ENCODE measurements at regions not wholly inside any gene's neighbourhood (a gene's known extent, or its start where the extent isn't known, plus 50 kb on each side); places are given as distances from the start of the nearest gene placed in this dataset.
A peak's percentile ranks its signal among the peaks of the same experiment; 100 is the strongest.
"Not testable (repeated sequence)": the region's sequence is repeated elsewhere in the genome, so short reads cannot be mapped to it uniquely, and the experiment has no call there.

GRCh38 chrX:80508083-80508482 lies 87.8 kb downstream of the TENT5D start:
- not testable (repeated sequence) for DNase-seq (ENCODE audit: low spot score)

GRCh38 chrX:80511969-80512760 lies 91.9 kb downstream of the TENT5D start:
- DNase-seq (ENCODE audit: low spot score): no peak

GRCh38 chrX:80512924-80513323 lies 92.7 kb downstream of the TENT5D start:
- no peak for DNase-seq (ENCODE audit: low spot score)

GRCh38 chrX:80513625-80514024 lies 93.4 kb downstream of the TENT5D start:
- DNase-seq (ENCODE audit: low spot score): no peak

GRCh38 chrX:80537096-80537495 lies 116.8 kb downstream of the TENT5D start:
- no peak for DNase-seq (ENCODE audit: low spot score)

GRCh38 chrX:80550722-80551121 lies 130.5 kb downstream of the TENT5D start:
- DNase-seq (ENCODE audit: low spot score): no peak

- DNase-seq (ENCODE audit: low spot score): no peak
Measured at GRCh38 chrX:80556148-80556547, 135.9 kb downstream of the TENT5D start.

GRCh38 chrX:80572636-80573035 lies 152.4 kb downstream of the TENT5D start:
- DNase-seq (ENCODE audit: low spot score): no peak

GRCh38 chrX:80573275-80573674 lies 153.0 kb downstream of the TENT5D start:
- DNase-seq (ENCODE audit: low spot score): no peak

- not testable (repeated sequence) for DNase-seq (ENCODE audit: low spot score)
Measured at GRCh38 chrX:80574486-80575086, 154.3 kb downstream of the TENT5D start.

- DNase-seq (ENCODE audit: low spot score): no peak
Measured at GRCh38 chrX:80576267-80576666, 156.0 kb downstream of the TENT5D start.

GRCh38 chrX:80576806-80577533 lies 156.7 kb downstream of the TENT5D start:
- DNase-seq (ENCODE audit: low spot score): no peak

- DNase-seq (ENCODE audit: low spot score): peak; percentile 36
Measured at GRCh38 chrX:80578517-80579105, 158.4 kb downstream of the TENT5D start.

- DNase-seq (ENCODE audit: low spot score): not testable (repeated sequence)
Measured at GRCh38 chrX:80590992-80591391, 170.7 kb downstream of the TENT5D start.

- DNase-seq (ENCODE audit: low spot score): no peak
Measured at GRCh38 chrX:80602036-80602860, 182.0 kb downstream of the TENT5D start.

Data from activated CD4-positive, alpha-beta T cell treated with anti-CD3 and anti-CD28 coated beads, Interleukin-2, Interleukin-4, amounts not matched to agents 100 ng/mL and 50 ng/mL, durations not matched to agents 16 hours and 8 hours (primary cell).